ENCODE measurements at regions not wholly inside any gene's neighbourhood (a gene's known extent, or its start where the extent isn't known, plus 50 kb on each side); places are given as distances from the start of the nearest gene placed in this dataset.
"Not testable (repeated sequence)": the region's sequence is repeated elsewhere in the genome, so short reads cannot be mapped to it uniquely, and the experiment has no call there.

- H3K4me3 ChIP-seq (ENCODE audit: low read depth, low read length): no peak overlapping the region
- no peak for DNase-seq (ENCODE audit: low read depth)
- TF ChIP-seq MYC (IDR thresholded peaks at IDR 0.05; ENCODE audit: low read depth, low read length) (no peak), POLR2A (IDR thresholded peaks at IDR 0.05; ENCODE audit: extremely low read depth, insufficient read length) (no peak), MAX (IDR thresholded peaks at IDR 0.05; ENCODE audit: low read depth, low read length) (no peak), CTCF (IDR thresholded peaks at IDR 0.05; ENCODE audit: low read depth, low read length) (no peak)
These were observed 63.9 kb upstream of the KIT start for GRCh38 chr4:54593795-54594322.

- TF ChIP-seq MYC (IDR thresholded peaks at IDR 0.05; ENCODE audit: low read depth, low read length): no peak
- no peak for TF ChIP-seq POLR2A (IDR thresholded peaks at IDR 0.05; ENCODE audit: extremely low read depth, insufficient read length)
- no peak for TF ChIP-seq CTCF (IDR thresholded peaks at IDR 0.05; ENCODE audit: low read depth, low read length)
- TF ChIP-seq MAX (IDR thresholded peaks at IDR 0.05; ENCODE audit: low read depth, low read length): no peak
- no peak overlapping the region for H3K4me3 ChIP-seq (ENCODE audit: low read depth, low read length)
- DNase-seq (ENCODE audit: low read depth): no peak
These were observed 61.6 kb upstream of the KIT start for GRCh38 chr4:54596201-54596600.

GRCh38 chr4:54597678-54598077 lies 60.1 kb upstream of the KIT start:
- not testable (repeated sequence) for DNase-seq (ENCODE audit: low read depth); H3K4me3 ChIP-seq (ENCODE audit: low read depth, low read length)

GRCh38 chr4:54602175-54602574 lies 55.6 kb upstream of the KIT start:
- H3K4me3 ChIP-seq (ENCODE audit: low read depth, low read length); DNase-seq (ENCODE audit: low read depth): not testable (repeated sequence)

- TF ChIP-seq MYC (IDR thresholded peaks at IDR 0.05; ENCODE audit: low read depth, low read length) (no peak), MAX (IDR thresholded peaks at IDR 0.05; ENCODE audit: low read depth, low read length) (no peak), CTCF (IDR thresholded peaks at IDR 0.05; ENCODE audit: low read depth, low read length) (no peak), POLR2A (IDR thresholded peaks at IDR 0.05; ENCODE audit: extremely low read depth, insufficient read length) (no peak)
- no peak for DNase-seq (ENCODE audit: low read depth)
- no peak overlapping the region for H3K4me3 ChIP-seq (ENCODE audit: low read depth, low read length)
These were observed 50.7 kb upstream of the KIT start for GRCh38 chr4:54607067-54607466.

GRCh38 chr4:54607521-54607920 lies 50.2 kb upstream of the KIT start:
- H3K4me3 ChIP-seq (ENCODE audit: low read depth, low read length): no peak overlapping the region
- DNase-seq (ENCODE audit: low read depth): no peak
- no peak for TF ChIP-seq POLR2A (IDR thresholded peaks at IDR 0.05; ENCODE audit: extremely low read depth, insufficient read length)

All from NB4 (cell line).